HG03571 (cell line): ENCODE measurements at regions not wholly inside any gene's neighbourhood (a gene's known extent, or its start where the extent isn't known, plus 50 kb on each side); places are given as distances from the start of the nearest gene placed in this dataset.

ENCODE experiments used
- ATAC-seq: cut with Tn5 transposase; IDR thresholded peaks from one replicate; pipeline ENCODE4 v1.9.1; 2021; ENCODE audit not compliant: unreplicated experiment

- ATAC-seq, result no peak
Measured at GRCh38 chr11:79960461-79960860, 519.6 kb upstream of the TENM4 start.

- ATAC-seq, result no peak
Measured at GRCh38 chr11:79959318-79959717, 518.5 kb upstream of the TENM4 start.

- ATAC-seq, result no peak
Measured at GRCh38 chr11:79957702-79958101, 516.9 kb upstream of the TENM4 start.

- ATAC-seq, result no peak
Measured at GRCh38 chr11:79956061-79956460, 515.2 kb upstream of the TENM4 start.

- no peak for ATAC-seq
Measured at GRCh38 chr11:79953629-79954028, 512.8 kb upstream of the TENM4 start.

- no peak for ATAC-seq
Measured at GRCh38 chr11:79950741-79951140, 509.9 kb upstream of the TENM4 start.

- ATAC-seq, result no peak
Measured at GRCh38 chr11:79950172-79950571, 509.3 kb upstream of the TENM4 start.

GRCh38 chr11:79949574-79949973 lies 508.7 kb upstream of the TENM4 start:
- no peak for ATAC-seq

GRCh38 chr11:79942646-79943045 lies 501.8 kb upstream of the TENM4 start:
- no peak for ATAC-seq

GRCh38 chr11:79942090-79942489 lies 501.3 kb upstream of the TENM4 start:
- no peak for ATAC-seq

GRCh38 chr11:79940974-79941735 lies 500.3 kb upstream of the TENM4 start:
- no peak for ATAC-seq

- no peak for ATAC-seq
Measured at GRCh38 chr11:79940165-79940564, 499.3 kb upstream of the TENM4 start.

- ATAC-seq, result no peak
Measured at GRCh38 chr11:79939111-79939510, 498.3 kb upstream of the TENM4 start.

- no peak for ATAC-seq
Measured at GRCh38 chr11:79937676-79938334, 497.0 kb upstream of the TENM4 start.

- no peak for ATAC-seq
Measured at GRCh38 chr11:79932612-79933011, 491.8 kb upstream of the TENM4 start.

- ATAC-seq, result no peak
Measured at GRCh38 chr11:79931692-79932091, 490.9 kb upstream of the TENM4 start.

- no peak for ATAC-seq
Measured at GRCh38 chr11:79926707-79927106, 485.9 kb upstream of the TENM4 start.

- ATAC-seq, result peak; percentile 96
Measured at GRCh38 chr11:79925570-79925969, 484.7 kb upstream of the TENM4 start.

GRCh38 chr11:79922641-79923040 lies 481.8 kb upstream of the TENM4 start:
- no peak for ATAC-seq

- ATAC-seq, result no peak
Measured at GRCh38 chr11:79920480-79920879, 479.6 kb upstream of the TENM4 start.

- no peak for ATAC-seq
Measured at GRCh38 chr11:79919350-79919749, 478.5 kb upstream of the TENM4 start.

- ATAC-seq, result no peak
Measured at GRCh38 chr11:79918846-79919245, 478.0 kb upstream of the TENM4 start.

GRCh38 chr11:79906164-79906563 lies 465.3 kb upstream of the TENM4 start:
- no peak for ATAC-seq
